RWPE1 (cell line): ENCODE measurements at regions not wholly inside any gene's neighbourhood (a gene's known extent, or its start where the extent isn't known, plus 50 kb on each side); places are given as distances from the start of the nearest gene placed in this dataset.

Experiments
- CTCF ChIA-PET: fragments of 350-600 bp; sonication (Branson Sonifier 250); formaldehyde crosslinking; extraction: SDS; loops from one replicate; lab custom pipeline; 2021; lab: Yijun Ruan, JAX
- POLR2A ChIA-PET: fragments of 400-600 bp; formaldehyde crosslinking; extraction: SDS; loops from one replicate; lab custom pipeline; 2020; ENCODE audit warnings: antibody characterized with exemption; ENCODE audit not compliant: low non-redundant PET; lab: Yijun Ruan, JAX
- DNase-seq: peaks from one replicate; pipeline ENCODE4 v3.0.0; 2012; ENCODE audit warnings: low spot score
- H3K27ac ChIP-seq: fragments of 450-650 bp; 2 replicates; pipeline ENCODE4 v1.5.1; 2017
- CTCF ChIP-seq: fragments of 450-650 bp; conservative IDR thresholded peaks from 2 replicates; pipeline ENCODE4 v1.5.1; 2017; ENCODE audit warnings: low read depth, mild to moderate bottlenecking

DNA sequence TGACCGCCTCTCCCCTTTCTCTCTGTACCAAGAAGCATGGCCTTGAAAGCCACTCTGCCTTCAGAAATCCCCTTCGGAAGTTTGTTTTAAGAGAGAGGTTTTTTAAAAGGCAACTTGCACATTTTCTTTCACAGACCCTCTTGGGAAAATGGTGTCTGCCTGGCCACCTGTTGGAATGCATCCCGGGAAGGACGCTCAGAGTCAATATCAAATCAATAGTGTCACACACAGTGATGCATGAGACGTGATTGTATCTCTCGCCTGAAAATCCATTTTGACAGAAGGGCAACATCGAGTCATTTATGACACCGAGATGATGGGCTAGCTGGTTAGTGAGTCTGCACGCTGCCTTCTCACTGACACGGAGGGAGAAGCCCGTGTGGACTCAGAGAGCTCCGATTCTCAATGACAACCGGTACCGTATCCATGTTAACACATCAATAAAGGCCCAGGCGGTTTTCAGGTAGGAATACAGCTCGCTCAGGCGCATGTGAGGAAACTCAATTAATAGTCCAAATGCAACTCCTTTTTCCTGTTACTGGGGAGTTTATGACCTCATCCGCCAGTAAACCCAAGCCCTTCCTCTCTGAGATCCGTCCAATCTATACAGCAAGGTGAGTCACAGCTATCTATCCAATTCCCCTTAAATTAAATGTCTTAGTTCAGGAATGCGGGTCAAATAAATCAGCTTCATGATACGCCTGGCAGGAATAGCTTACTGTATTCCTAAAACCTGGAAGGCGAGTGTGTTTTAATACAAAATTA, 621.5 kb upstream of the MKI67 start:
- DNase-seq: no peak
- H3K27ac ChIP-seq: no peak overlapping the region
- TF ChIP-seq CTCF: no peak
- ChIA-PET POLR2A (no interaction called here), CTCF (no interaction called here)

DNA sequence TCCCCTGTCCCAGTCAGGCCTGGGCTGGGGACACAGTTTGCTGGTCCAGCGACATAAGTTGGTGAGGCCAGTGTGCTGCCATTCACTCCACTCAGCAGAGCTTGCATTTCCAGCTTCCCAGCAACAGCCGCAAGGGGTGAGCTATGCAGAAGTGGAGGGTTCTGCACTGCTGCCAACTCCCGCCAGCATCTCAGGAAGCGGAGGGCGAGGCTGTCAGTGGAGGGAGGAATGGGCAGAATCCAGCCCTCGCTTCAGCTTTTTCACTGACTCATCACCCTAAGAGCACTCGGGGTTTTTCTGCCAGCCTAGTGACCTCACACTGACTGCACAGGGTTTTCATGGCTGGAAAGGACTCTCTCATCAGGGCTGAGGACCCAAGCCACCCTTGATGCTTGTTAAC, 625.1 kb upstream of the MKI67 start:
- ChIA-PET CTCF (no interaction called here), POLR2A (no interaction called here)
- no peak for TF ChIP-seq CTCF
- H3K27ac ChIP-seq: no peak overlapping the region
- no peak for DNase-seq

DNA sequence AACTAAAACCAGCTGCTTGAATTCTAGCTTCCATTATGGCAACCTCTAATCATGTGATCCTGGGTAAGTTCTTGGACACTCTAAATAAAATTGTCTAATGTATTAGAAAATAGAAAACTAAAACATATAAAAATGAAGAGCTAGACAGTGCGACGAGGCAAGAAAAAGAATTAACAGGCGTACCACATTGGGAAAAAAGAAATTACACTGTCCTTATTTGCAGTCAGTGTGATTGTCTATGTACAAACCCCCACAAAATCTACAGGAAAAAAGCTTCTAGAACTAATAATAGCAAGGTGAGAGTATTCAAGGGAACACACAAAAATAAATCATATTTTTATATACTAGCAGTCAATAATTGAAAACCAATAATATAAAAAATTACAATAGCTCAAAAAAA, 625.6 kb upstream of the MKI67 start:
- TF ChIP-seq CTCF: no peak
- CTCF ChIA-PET: no interaction called here
- POLR2A ChIA-PET: no interaction called here
- no peak for DNase-seq
- H3K27ac ChIP-seq: no peak overlapping the region

- H3K27ac ChIP-seq: no peak overlapping the region
- CTCF ChIA-PET: interaction anchor here (1.0 kb wide), 1 partner anchor 52 kb away, joined by 4 read pairs; no protein-coding TSS in a partner anchor
- TF ChIP-seq CTCF: no peak
- no peak for DNase-seq
- POLR2A ChIA-PET: no interaction called here
Observed at GRCh38 chr10:128759174-128759573, 633.0 kb upstream of the MKI67 start.

GRCh38 chr10:128763588-128763987, 637.4 kb upstream of the MKI67 start:
- DNase-seq: no peak
- ChIA-PET POLR2A (no interaction called here), CTCF (no interaction called here)
- no peak overlapping the region for H3K27ac ChIP-seq
- no peak for TF ChIP-seq CTCF

- TF ChIP-seq CTCF: no peak
- H3K27ac ChIP-seq: no peak overlapping the region
- ChIA-PET CTCF (no interaction called here), POLR2A (no interaction called here)
- no peak for DNase-seq
Observed at GRCh38 chr10:128764190-128764589, 638.0 kb upstream of the MKI67 start.
